Activated T-helper 17 cell treated with anti-CD3 and anti-CD28 coated beads, Interleukin-2, amount 50 U/mL, for 72 hours (primary cell): ENCODE measurements at regions not wholly inside any gene's neighbourhood (a gene's known extent, or its start where the extent isn't known, plus 50 kb on each side); places are given as distances from the start of the nearest gene placed in this dataset.

Experiments
- ATAC-seq: fragments of 150-1000 bp; cut with Tn5 transposase; replicated peaks from 2 replicates; pipeline ENCODE4 v1.10.0; 2021; ENCODE audit warnings: mild to moderate bottlenecking, moderate library complexity
- H3K27ac Mint-ChIP-seq: one replicate; pipeline ENCODE4 v1.8.0; 2022; ENCODE audit warnings: mixed read lengths
- H3K27me3 Mint-ChIP-seq: one replicate; pipeline ENCODE4 v1.8.0; 2022; ENCODE audit warnings: mixed read lengths
- H3K36me3 Mint-ChIP-seq: one replicate; pipeline ENCODE4 v1.8.0; 2022; ENCODE audit warnings: low read depth, mild to moderate bottlenecking, mixed read lengths
- H3K4me1 Mint-ChIP-seq: one replicate; pipeline ENCODE4 v1.8.0; 2022; ENCODE audit warnings: mixed read lengths
- H3K4me3 Mint-ChIP-seq: one replicate; pipeline ENCODE4 v1.8.0; 2022; ENCODE audit warnings: mild to moderate bottlenecking, mixed read lengths
- H3K9me3 Mint-ChIP-seq: one replicate; pipeline ENCODE4 v1.8.0; 2022; ENCODE audit warnings: mixed read lengths

GRCh38 chr10:117673230-117674010 is 130.9 kb downstream of the EMX2 start:
- H3K36me3 Mint-ChIP-seq: no peaks in the 10 kb centered on the region
- H3K4me3 Mint-ChIP-seq: no peak overlapping the region
- peaks cover under 1% of the 10 kb centered on the region for H3K27me3 Mint-ChIP-seq
- no peak overlapping the region for H3K27ac Mint-ChIP-seq
- H3K9me3 Mint-ChIP-seq: no peaks in the 10 kb centered on the region
- ATAC-seq: no peak
- H3K4me1 Mint-ChIP-seq: no peaks in the 10 kb centered on the region

- H3K27me3 Mint-ChIP-seq: peaks cover 3% of the 10 kb centered on the region
- H3K9me3 Mint-ChIP-seq: no peaks in the 10 kb centered on the region
- H3K27ac Mint-ChIP-seq: no peak overlapping the region
- H3K36me3 Mint-ChIP-seq: no peaks in the 10 kb centered on the region
- H3K4me3 Mint-ChIP-seq: no peak overlapping the region
- no peaks in the 10 kb centered on the region for H3K4me1 Mint-ChIP-seq
- ATAC-seq: no peak
Measured at GRCh38 chr10:117674201-117674600, 131.7 kb downstream of the EMX2 start.

GRCh38 chr10:117674646-117675045 is 132.1 kb downstream of the EMX2 start:
- Mint-ChIP-seq H3K9me3 (no peaks in the 10 kb centered on the region), H3K27ac (no peak overlapping the region), H3K27me3 (peaks cover 3% of the 10 kb centered on the region), H3K36me3 (no peaks in the 10 kb centered on the region), H3K4me1 (no peaks in the 10 kb centered on the region), H3K4me3 (no peak overlapping the region)
- ATAC-seq: no peak

GRCh38 chr10:117675514-117676055 is 133.0 kb downstream of the EMX2 start:
- no peak overlapping the region for H3K4me3 Mint-ChIP-seq
- no peaks in the 10 kb centered on the region for H3K4me1 Mint-ChIP-seq
- no peak for ATAC-seq
- H3K27ac Mint-ChIP-seq: no peak overlapping the region
- no peaks in the 10 kb centered on the region for H3K36me3 Mint-ChIP-seq
- no peaks in the 10 kb centered on the region for H3K9me3 Mint-ChIP-seq
- H3K27me3 Mint-ChIP-seq: peaks cover 3% of the 10 kb centered on the region

GRCh38 chr10:117677239-117677638 is 134.7 kb downstream of the EMX2 start:
- no peak for ATAC-seq
- H3K27ac Mint-ChIP-seq: no peak overlapping the region
- H3K27me3 Mint-ChIP-seq: peaks cover 3% of the 10 kb centered on the region
- no peaks in the 10 kb centered on the region for H3K4me1 Mint-ChIP-seq
- no peaks in the 10 kb centered on the region for H3K9me3 Mint-ChIP-seq
- H3K4me3 Mint-ChIP-seq: no peak overlapping the region
- no peaks in the 10 kb centered on the region for H3K36me3 Mint-ChIP-seq

- H3K36me3 Mint-ChIP-seq: no peaks in the 10 kb centered on the region
- peaks cover 3% of the 10 kb centered on the region for H3K27me3 Mint-ChIP-seq
- H3K27ac Mint-ChIP-seq: no peak overlapping the region
- no peaks in the 10 kb centered on the region for H3K9me3 Mint-ChIP-seq
- ATAC-seq: peak; percentile 28
- H3K4me3 Mint-ChIP-seq: no peak overlapping the region
- no peaks in the 10 kb centered on the region for H3K4me1 Mint-ChIP-seq
Measured at GRCh38 chr10:117677890-117678500, 135.4 kb downstream of the EMX2 start.

GRCh38 chr10:117680601-117681000 is 138.1 kb downstream of the EMX2 start:
- no peak for ATAC-seq
- no peak overlapping the region for H3K27ac Mint-ChIP-seq
- H3K4me3 Mint-ChIP-seq: no peak overlapping the region
- no peaks in the 10 kb centered on the region for H3K9me3 Mint-ChIP-seq
- H3K36me3 Mint-ChIP-seq: no peaks in the 10 kb centered on the region
- H3K4me1 Mint-ChIP-seq: no peaks in the 10 kb centered on the region
- H3K27me3 Mint-ChIP-seq: peaks cover 7% of the 10 kb centered on the region

- Mint-ChIP-seq H3K9me3 (no peaks in the 10 kb centered on the region), H3K4me3 (no peak overlapping the region), H3K4me1 (no peaks in the 10 kb centered on the region), H3K36me3 (no peaks in the 10 kb centered on the region), H3K27me3 (peaks cover 8% of the 10 kb centered on the region), H3K27ac (no peak overlapping the region)
- no peak for ATAC-seq
Measured at GRCh38 chr10:117681104-117681503, 138.6 kb downstream of the EMX2 start.

- Mint-ChIP-seq H3K27ac (no peak overlapping the region), H3K4me3 (no peak overlapping the region)
- no peak for ATAC-seq
Measured at GRCh38 chr10:117684046-117684610, 141.6 kb downstream of the EMX2 start.

GRCh38 chr10:117684672-117685211 is 142.2 kb downstream of the EMX2 start:
- Mint-ChIP-seq H3K27me3 (peaks cover 5% of the 10 kb centered on the region), H3K36me3 (no peaks in the 10 kb centered on the region), H3K9me3 (no peaks in the 10 kb centered on the region), H3K4me3 (no peak overlapping the region), H3K4me1 (no peaks in the 10 kb centered on the region), H3K27ac (no peak overlapping the region)
- no peak for ATAC-seq

More at GRCh38 chr10:117684046-117684610, 141.6 kb downstream of the EMX2 start:
- H3K4me1 Mint-ChIP-seq: no peaks in the 10 kb centered on the region
- H3K36me3 Mint-ChIP-seq: no peaks in the 10 kb centered on the region
- H3K9me3 Mint-ChIP-seq: no peaks in the 10 kb centered on the region
- peaks cover 5% of the 10 kb centered on the region for H3K27me3 Mint-ChIP-seq

GRCh38 chr10:117685431-117685830 is 142.9 kb downstream of the EMX2 start:
- peaks cover 5% of the 10 kb centered on the region for H3K27me3 Mint-ChIP-seq
- no peaks in the 10 kb centered on the region for H3K9me3 Mint-ChIP-seq
- H3K4me1 Mint-ChIP-seq: no peaks in the 10 kb centered on the region
- no peaks in the 10 kb centered on the region for H3K36me3 Mint-ChIP-seq
- no peak for ATAC-seq
- H3K27ac Mint-ChIP-seq: no peak overlapping the region
- H3K4me3 Mint-ChIP-seq: no peak overlapping the region

GRCh38 chr10:117686606-117687005 is 144.1 kb downstream of the EMX2 start:
- no peaks in the 10 kb centered on the region for H3K36me3 Mint-ChIP-seq
- H3K4me3 Mint-ChIP-seq: no peak overlapping the region
- ATAC-seq: no peak
- peaks cover 9% of the 10 kb centered on the region for H3K27me3 Mint-ChIP-seq
- H3K9me3 Mint-ChIP-seq: no peaks in the 10 kb centered on the region
- no peak overlapping the region for H3K27ac Mint-ChIP-seq
- no peaks in the 10 kb centered on the region for H3K4me1 Mint-ChIP-seq

- Mint-ChIP-seq H3K36me3 (no peaks in the 10 kb centered on the region), H3K27me3 (peaks cover 13% of the 10 kb centered on the region), H3K9me3 (no peaks in the 10 kb centered on the region), H3K4me3 (no peak overlapping the region), H3K4me1 (no peaks in the 10 kb centered on the region), H3K27ac (no peak overlapping the region)
- ATAC-seq: no peak
Measured at GRCh38 chr10:117688358-117688757, 145.8 kb downstream of the EMX2 start.

- H3K27ac Mint-ChIP-seq: no peak overlapping the region
Measured at GRCh38 chr10:117689566-117689965, 147.0 kb downstream of the EMX2 start.

GRCh38 chr10:117690359-117690758 is 147.8 kb downstream of the EMX2 start:
- H3K9me3 Mint-ChIP-seq: no peaks in the 10 kb centered on the region
- peaks cover 14% of the 10 kb centered on the region for H3K27me3 Mint-ChIP-seq
- H3K4me3 Mint-ChIP-seq: no peak overlapping the region
- ATAC-seq: no peak
- H3K36me3 Mint-ChIP-seq: no peaks in the 10 kb centered on the region
- H3K4me1 Mint-ChIP-seq: no peaks in the 10 kb centered on the region
- no peak overlapping the region for H3K27ac Mint-ChIP-seq

More at GRCh38 chr10:117689566-117689965, 147.0 kb downstream of the EMX2 start:
- no peak for ATAC-seq
- H3K36me3 Mint-ChIP-seq: no peaks in the 10 kb centered on the region
- no peaks in the 10 kb centered on the region for H3K4me1 Mint-ChIP-seq
- H3K27me3 Mint-ChIP-seq: peaks cover 16% of the 10 kb centered on the region
- no peaks in the 10 kb centered on the region for H3K9me3 Mint-ChIP-seq
- no peak overlapping the region for H3K4me3 Mint-ChIP-seq
